M059J (cell line): ENCODE measurements at regions not wholly inside any gene's neighbourhood (a gene's known extent, or its start where the extent isn't known, plus 50 kb on each side); places are given as distances from the start of the nearest gene placed in this dataset.
A peak's percentile ranks its signal among the peaks of the same experiment; 100 is the strongest.

ENCODE experiments used
- DNase-seq: peaks from one replicate; pipeline ENCODE4 v3.0.0-alpha.2; 2012; ENCODE audit warnings: low read depth

- DNase-seq, result no peak
Observed at GRCh38 chr6:53413326-53413725, 64.6 kb upstream of the ELOVL5 start.

GRCh38 chr6:53412751-53413150 is 64.0 kb upstream of the ELOVL5 start:
- no peak for DNase-seq

DNA sequence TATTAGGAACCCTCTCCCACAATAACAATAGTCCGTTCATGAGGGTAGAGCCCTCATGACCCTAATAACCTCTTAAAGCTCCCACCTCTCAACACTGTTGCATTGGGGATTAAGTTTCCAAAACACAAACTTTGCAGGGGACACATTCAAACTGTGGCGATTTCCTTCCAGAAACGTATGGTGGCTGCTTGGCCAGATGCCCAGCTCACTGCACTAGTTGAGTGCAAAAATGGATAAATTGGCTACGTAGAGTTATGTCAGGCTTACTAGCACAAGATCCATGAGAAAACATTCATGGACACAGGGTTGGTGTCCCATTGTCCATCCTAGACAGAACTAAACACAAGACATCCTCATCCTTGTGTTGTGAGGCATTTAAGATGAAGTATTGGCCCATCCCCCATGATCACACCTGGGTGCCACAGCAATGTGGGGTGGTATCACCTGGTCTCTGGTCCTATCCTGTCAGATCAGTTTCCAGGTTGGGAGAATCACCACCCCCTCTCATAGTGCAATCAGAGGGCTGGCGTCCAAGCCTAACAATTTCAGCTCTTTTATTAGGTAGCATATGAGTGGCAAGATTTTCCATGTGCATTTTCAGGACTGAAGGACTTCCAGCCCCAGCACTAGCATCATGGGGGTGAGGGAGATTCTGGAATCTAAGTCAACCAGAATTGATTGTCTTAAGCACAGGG is 63.4 kb upstream of the ELOVL5 start:
- no peak for DNase-seq

DNA sequence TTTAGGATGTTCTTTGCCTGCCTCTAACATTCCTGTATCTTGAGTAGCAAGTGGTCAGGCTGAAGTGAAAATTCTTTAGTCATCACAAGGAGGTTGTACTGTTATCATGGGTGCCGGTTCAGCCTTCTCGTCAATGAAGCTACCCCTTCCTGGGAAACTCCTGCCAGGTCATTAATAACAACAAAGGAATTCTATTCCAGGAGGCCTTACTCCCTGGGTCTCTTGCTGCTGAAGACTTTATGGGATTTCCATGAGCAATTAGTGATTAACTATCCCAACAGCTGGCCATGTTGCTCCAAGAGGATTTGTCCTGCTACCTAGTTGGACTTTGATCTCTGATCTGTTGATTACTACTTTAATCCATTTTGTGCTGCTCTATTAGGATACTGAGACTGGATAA is 62.7 kb upstream of the ELOVL5 start:
- DNase-seq, result peak; percentile 50

DNA sequence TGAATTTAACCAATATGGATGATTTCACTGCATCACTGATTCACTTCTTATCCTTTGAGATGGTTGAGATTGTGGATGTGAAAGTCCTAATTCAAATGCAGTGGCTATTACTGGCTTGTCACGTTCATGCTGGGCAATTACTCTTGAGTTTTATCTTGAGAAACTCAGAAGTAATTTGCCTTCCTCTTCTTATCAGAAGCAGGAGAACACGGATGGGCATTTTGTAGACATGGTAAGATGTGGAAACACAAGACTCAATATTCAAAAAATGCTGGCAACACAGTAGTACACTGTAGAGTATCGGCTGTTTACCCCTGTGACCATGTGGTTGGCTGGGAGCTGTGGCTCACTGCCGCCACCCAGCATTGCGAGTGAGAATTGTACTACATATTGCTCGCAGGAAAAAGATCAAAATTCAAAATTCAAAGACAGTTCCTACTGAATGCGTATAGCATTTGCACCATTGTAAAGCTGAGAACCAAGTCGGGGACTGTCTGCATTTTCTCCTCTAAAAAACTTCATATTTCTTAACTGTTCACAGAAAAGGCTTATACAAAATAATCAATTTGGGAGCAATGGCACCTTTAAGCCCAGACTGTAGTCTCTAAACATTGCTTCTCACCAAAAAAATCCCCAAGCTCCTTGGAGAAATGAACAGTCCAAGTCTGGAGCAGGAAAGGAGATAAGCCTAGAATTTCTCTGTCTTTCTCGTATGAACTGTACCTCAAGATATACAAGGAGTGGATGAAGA is 61.9 kb upstream of the ELOVL5 start:
- peak; percentile 49 for DNase-seq

DNA sequence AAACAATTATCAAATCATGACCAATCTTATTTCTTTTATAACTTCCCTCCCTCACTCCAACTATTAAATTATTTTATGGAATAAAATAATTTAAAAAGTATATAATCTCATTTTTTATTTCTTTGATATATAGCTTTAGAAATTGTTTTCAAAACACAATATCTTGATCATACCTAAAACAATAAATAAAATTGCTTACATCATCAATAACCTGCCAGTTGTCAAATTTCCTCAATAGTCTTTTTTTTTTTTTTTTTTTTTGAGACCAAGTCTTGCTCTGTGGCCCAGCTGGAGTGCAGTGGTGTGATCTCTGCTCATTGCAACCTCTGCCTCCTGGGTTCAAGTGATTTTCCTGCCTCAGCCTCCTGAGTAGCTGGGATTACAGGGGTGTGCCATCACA is 60.1 kb upstream of the ELOVL5 start:
- DNase-seq, result no peak

GRCh38 chr6:53399027-53399344 is 50.2 kb upstream of the ELOVL5 start:
- no peak for DNase-seq

GRCh38 chr6:53398247-53399026 is 49.7 kb upstream of the ELOVL5 start:
- no peak for DNase-seq
